HCT116 (cell line): ENCODE measurements at regions not wholly inside any gene's neighbourhood (a gene's known extent, or its start where the extent isn't known, plus 50 kb on each side); places are given as distances from the start of the nearest gene placed in this dataset.

Source experiments
- ATAC-seq: fragments of 200-7000 bp; cut with Tn5 transposase; 2 replicates; pipeline ENCODE4 v1.9.1; 2020; ENCODE audit warnings: mild to moderate bottlenecking, moderate library complexity
- BruUV-seq: library from RNA; stranded (reverse); fragments of 400-500 nt; replicated peaks from 2 replicates; lab custom pipeline; 2021; lab: Mats Ljungman, UMichigan
- CTCF ChIA-PET: fragments of 300-600 bp; sonication (Branson Sonifier 250); formaldehyde crosslinking; loops from one replicate; lab custom pipeline; 2021; ENCODE audit warnings: antibody characterized with exemption; lab: Charles Lee
- POLR2A ChIA-PET: fragments of 300-600, 350-600 bp; sonication (Branson Sonifier 250); formaldehyde crosslinking; loops from one replicate; lab custom pipeline; 2021; ENCODE audit warnings: antibody characterized with exemption; lab: Charles Lee
- RAD21 ChIA-PET, 2 experiments: fragments of 300-600 bp; sonication (Branson Sonifier 250); formaldehyde crosslinking; loops; one replicate each; lab custom pipeline; 2023; ENCODE audit warnings: low total read pairs in 2 of 2; ENCODE audit not compliant: uncharacterized antibody in 2 of 2, unreplicated experiment in 2 of 2, low non-redundant PET in 1 of 2; lab: Charles Lee
- DNase-seq: peaks from one replicate; pipeline ENCODE4 v3.0.0-alpha.2; 2010; ENCODE audit warnings: low read depth, low spot score
- H2AFZ ChIP-seq: fragments of 200-600 bp; shearing (Covaris generic), sonication (generic); 2 replicates; pipeline ENCODE4 v1.6.1; 2017; ENCODE audit warnings: low read depth, mixed run types, mixed read lengths, antibody characterized with exemption, low read length; ENCODE audit not compliant: poor library complexity, severe bottlenecking
- H3K27ac ChIP-seq: 2 replicates; pipeline ENCODE4 v1.5.1; 2012; ENCODE audit warnings: low read depth, low read length
- H3K27me3 ChIP-seq: fragments of 200-600 bp; sonication (generic); 2 replicates; pipeline ENCODE4 v1.6.1; 2016; ENCODE audit warnings: mixed run types, low read length, mixed read lengths; ENCODE audit not compliant: insufficient read depth
- H3K36me3 ChIP-seq, 2 experiments: fragments of 200-500 bp in 1 of 2; fragments of 200-600 bp in 1 of 2; sonication (Bioruptor generic) in 1 of 2; sonication (generic) in 1 of 2; 2 replicates each; pipeline versions ENCODE4 v1.5.1 to v1.6.1; 2014 to 2016; ENCODE audit warnings: low read length in 2 of 2, inconsistent platforms in 1 of 2, mixed read lengths in 1 of 2, mixed run types in 1 of 2; ENCODE audit not compliant: insufficient read depth in 2 of 2, control insufficient read depth in 1 of 2
- H3K4me1 ChIP-seq, 2 experiments: fragments of 200-600 bp in 1 of 2; sonication (generic) in 1 of 2; 2 replicates each; pipeline versions ENCODE4 v1.5.1 to v1.6.1; 2012 to 2017; ENCODE audit warnings: low read length in 2 of 2, inconsistent platforms in 1 of 2, mild to moderate bottlenecking in 1 of 2, mixed read lengths in 1 of 2, mixed run types in 1 of 2, moderate library complexity in 1 of 2; ENCODE audit not compliant: insufficient read depth in 2 of 2, control insufficient read depth in 1 of 2
- H3K4me2 ChIP-seq: fragments of 200-600 bp; sonication (generic); 2 replicates; pipeline ENCODE4 v1.6.1; 2017; ENCODE audit warnings: mixed run types, low read length, mixed read lengths
- H3K4me3 ChIP-seq, 2 experiments: fragments of 200-600 bp in 1 of 2; sonication (generic) in 1 of 2; replicated peaks in 1 of 2; 2 replicates each; pipeline ENCODE4 v1.5.1; 2011 to 2016; ENCODE audit warnings: low read length in 2 of 2, control low read depth in 1 of 2, low read depth in 1 of 2, mild to moderate bottlenecking in 1 of 2, mixed read lengths in 1 of 2, mixed run types in 1 of 2
- H3K79me2 ChIP-seq: fragments of 200-600 bp; sonication (generic); 2 replicates; pipeline ENCODE4 v1.6.1; 2017; ENCODE audit warnings: mild to moderate bottlenecking, mixed run types, low read length, moderate library complexity, mixed read lengths; ENCODE audit not compliant: insufficient read depth
- H3K9ac ChIP-seq: fragments of 200-600 bp; sonication (generic); 2 replicates; pipeline ENCODE4 v1.6.1; 2016; ENCODE audit warnings: low read length, mixed read lengths
- H3K9me2 ChIP-seq: fragments of 200-600 bp; sonication (generic), shearing (Covaris generic); 2 replicates; pipeline ENCODE4 v1.6.1; 2017; ENCODE audit warnings: mixed run types, mild to moderate bottlenecking, moderate library complexity; ENCODE audit not compliant: insufficient read depth
- H3K9me3 ChIP-seq, 2 experiments: fragments of 200-500 bp in 1 of 2; fragments of 200-600 bp in 1 of 2; sonication (Bioruptor generic) in 1 of 2; sonication (generic) in 1 of 2; 2 replicates each; pipeline ENCODE4 v1.6.1; 2014 to 2017; ENCODE audit warnings: low read length in 2 of 2, mixed read lengths in 2 of 2, inconsistent platforms in 1 of 2, low read depth in 1 of 2, mild to moderate bottlenecking in 1 of 2, mixed run types in 1 of 2, moderate library complexity in 1 of 2; ENCODE audit not compliant: control insufficient read depth in 1 of 2, insufficient read depth in 1 of 2
- H4K20me1 ChIP-seq: fragments of 200-600 bp; sonication (generic), shearing (Covaris generic); 2 replicates; pipeline ENCODE4 v1.6.1; 2017; ENCODE audit warnings: mixed run types, mild to moderate bottlenecking, moderate library complexity; ENCODE audit not compliant: insufficient read depth
- CBX3 ChIP-seq: IDR thresholded peaks from 2 replicates; pipeline ENCODE4 v1.6.1; 2012; ENCODE audit warnings: low read depth
- CTCF ChIP-seq, 3 experiments: fragments of 200-600 bp in 1 of 3; sonication (generic) in 1 of 3; IDR thresholded peaks in 2 of 3; conservative IDR thresholded peaks in 1 of 3; 2 replicates each; pipeline ENCODE4 v1.5.1; 2012 to 2017; ENCODE audit warnings: low read depth in 2 of 3, low read length in 2 of 3, antibody characterized with exemption in 1 of 3, borderline replicate concordance in 1 of 3, control low read depth in 1 of 3, mild to moderate bottlenecking in 1 of 3, mixed read lengths in 1 of 3, mixed run types in 1 of 3, moderate library complexity in 1 of 3; ENCODE audit not compliant: insufficient read depth in 1 of 3
- EZH2 ChIP-seq: fragments of 200-600 bp; sonication (generic); IDR thresholded peaks from 2 replicates; pipeline ENCODE4 v1.6.1; 2017; ENCODE audit warnings: antibody characterized with exemption, mixed run types
- EZH2phosphoT487 ChIP-seq: fragments of 200-600 bp; IDR thresholded peaks from 2 replicates; pipeline ENCODE4 v1.6.1; 2018; ENCODE audit warnings: antibody characterized with exemption, borderline replicate concordance
- FOSL1 ChIP-seq: IDR thresholded peaks from 2 replicates; pipeline ENCODE4 v1.6.1; 2012; ENCODE audit warnings: low read depth
- JUND ChIP-seq: IDR thresholded peaks from 2 replicates; pipeline ENCODE4 v1.6.1; 2012
- MAX ChIP-seq: IDR thresholded peaks from 2 replicates; pipeline ENCODE4 v1.6.1; 2012
- POLR2A ChIP-seq: IDR thresholded peaks from 2 replicates; pipeline ENCODE4 v1.7.0; 2011; ENCODE audit warnings: borderline replicate concordance; ENCODE audit not compliant: insufficient read depth, insufficient read length; ENCODE audit errors: extremely low read depth
- REST ChIP-seq: IDR thresholded peaks from 2 replicates; pipeline ENCODE4 v1.6.1; 2012; ENCODE audit warnings: low read depth
- SP1 ChIP-seq: IDR thresholded peaks from 2 replicates; pipeline ENCODE4 v1.6.1; 2012; ENCODE audit warnings: low read depth
- SRF ChIP-seq: IDR thresholded peaks from 2 replicates; pipeline ENCODE4 v1.6.1; 2012; ENCODE audit warnings: low read depth
- YY1 ChIP-seq: IDR thresholded peaks from 2 replicates; pipeline ENCODE4 v1.6.1; 2011; ENCODE audit warnings: low read length, low read depth, moderate library complexity, mild to moderate bottlenecking; ENCODE audit not compliant: insufficient replicate concordance; ENCODE audit errors: extremely low read depth
- ZNF274 ChIP-seq: fragments of 200-500 bp; sonication (Bioruptor generic); IDR thresholded peaks from 2 replicates; pipeline ENCODE4 v1.6.1; 2014; ENCODE audit warnings: mild to moderate bottlenecking, low read depth, low read length, inconsistent platforms
- intact Hi-C: fragments of 100-400 bp; cut with micrococcal nuclease; formaldehyde crosslinking; loops from 2 replicates; pipeline ENCODE4 v1.10.0; 2022

- Histone ChIP-seq H4K20me1 (no peaks in the 10 kb centered on the region), H3K4me3 (no peak overlapping the region), H3K9ac (no peak overlapping the region), H3K4me1 (no peaks in the 10 kb centered on the region), H3K4me2 (no peak overlapping the region), H3K27me3 (no peaks in the 10 kb centered on the region), H3K9me2 (no peaks in the 10 kb centered on the region), H3K36me3 (no peaks in the 10 kb centered on the region), H3K9me3 (no peaks in the 10 kb centered on the region), H2AFZ (peak overlapping the region; percentile 4), H3K27ac (no peak overlapping the region), H3K79me2 (no peaks in the 10 kb centered on the region)
- BruUV-seq: no TSS peak
- no peak for DNase-seq
- intact Hi-C loops: no loop called here
- ChIA-PET POLR2A (no interaction called here), CTCF (no interaction called here), RAD21 (no interaction called here)
- no peak for TF ChIP-seq EZH2
- ATAC-seq: no peak
Observed at GRCh38 chr2:156864325-156864724, 393.2 kb upstream of the GALNT5 start.

GRCh38 chr2:156864753-156865152 lies 392.8 kb upstream of the GALNT5 start:
- no peaks in the 10 kb centered on the region for H3K9me2 ChIP-seq
- no peak overlapping the region for H3K9ac ChIP-seq
- no peak overlapping the region for H3K4me2 ChIP-seq
- TF ChIP-seq SRF (no peak), CBX3 (no peak), EZH2 (no peak), FOSL1 (no peak), EZH2phosphoT487 (no peak), CTCF (IDR thresholded peaks at IDR 0.05 in 2 of 3, conservative IDR thresholded peaks at IDR 0.05 in 1 of 3; ENCODE audit: borderline replicate concordance in 1 of 3, insufficient read depth in 1 of 3, low read depth in 2 of 3, low read length in 2 of 3) (no peak), MAX (no peak), POLR2A (no peak), REST (no peak), YY1 (no peak), JUND (no peak), ZNF274 (no peak), SP1 (no peak)
- RAD21 ChIA-PET: no interaction called here
- H3K4me1 ChIP-seq: no peaks in the 10 kb centered on the region
- no peak overlapping the region for H3K4me3 ChIP-seq
- H2AFZ ChIP-seq: peak overlapping the region; percentile 4
- H3K9me3 ChIP-seq: no peaks in the 10 kb centered on the region
- H3K27ac ChIP-seq: no peak overlapping the region
- H4K20me1 ChIP-seq: no peaks in the 10 kb centered on the region
- CTCF ChIA-PET: no interaction called here
- DNase-seq (no peak), ATAC-seq (no peak)
- intact Hi-C loops: no loop called here
- BruUV-seq: no TSS peak
- no peaks in the 10 kb centered on the region for H3K36me3 ChIP-seq
- no peaks in the 10 kb centered on the region for H3K79me2 ChIP-seq
- POLR2A ChIA-PET: no interaction called here
- H3K27me3 ChIP-seq: no peaks in the 10 kb centered on the region
